ENCODE measurements at regions not wholly inside any gene's neighbourhood (a gene's known extent, or its start where the extent isn't known, plus 50 kb on each side); places are given as distances from the start of the nearest gene placed in this dataset.

DNA sequence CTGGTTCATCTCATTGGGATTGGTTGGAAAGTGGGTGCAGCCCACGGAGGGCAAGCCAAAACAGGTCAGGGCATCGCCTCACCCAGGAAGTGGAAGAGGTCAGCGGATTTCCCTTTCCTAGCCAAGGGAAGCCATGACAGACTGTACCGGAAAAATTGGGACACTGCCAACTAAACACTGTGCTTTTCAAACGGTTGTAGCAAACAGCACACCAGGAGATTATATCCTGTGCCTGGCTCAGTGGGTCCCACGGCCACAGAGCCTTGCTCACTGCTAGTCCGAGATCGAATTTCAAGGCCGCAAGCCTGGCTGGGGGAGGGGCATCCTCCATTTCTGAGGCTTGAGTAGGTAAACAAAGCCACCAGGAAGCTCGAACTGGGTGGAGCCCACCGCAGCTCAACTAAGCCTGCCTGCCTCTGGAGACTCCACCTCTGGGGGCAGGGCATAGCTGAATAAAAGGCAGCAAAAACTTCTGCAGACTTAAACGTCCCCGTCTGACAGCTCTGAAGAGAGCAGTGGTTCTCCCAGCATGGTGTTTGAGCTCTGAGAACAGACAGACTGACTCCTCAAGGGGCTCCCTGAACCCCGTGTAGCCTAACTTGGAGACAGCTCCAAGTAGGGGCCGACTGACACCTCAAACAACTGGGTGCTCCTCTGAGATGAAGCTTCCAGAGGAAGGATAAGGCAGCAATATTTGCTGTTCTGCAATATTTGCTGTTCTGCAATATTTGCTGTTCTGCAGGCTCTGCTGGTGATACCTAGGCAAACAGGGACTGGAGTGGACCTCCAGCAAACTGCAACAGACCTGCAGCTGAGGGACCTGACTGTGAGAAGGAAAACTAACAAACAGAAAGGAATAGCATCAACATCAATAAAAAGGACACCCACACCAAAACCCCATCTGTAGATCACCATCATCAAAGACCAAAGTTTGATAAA is 191.0 kb upstream of the IRAK1BP1 start (continued):
- peak; percentile 66; the same call in 1 of the 2 replicates for TF ChIP-seq FOXA3 (CRISPR knock-in tag; IDR thresholded peaks at IDR 0.05)

DNA sequence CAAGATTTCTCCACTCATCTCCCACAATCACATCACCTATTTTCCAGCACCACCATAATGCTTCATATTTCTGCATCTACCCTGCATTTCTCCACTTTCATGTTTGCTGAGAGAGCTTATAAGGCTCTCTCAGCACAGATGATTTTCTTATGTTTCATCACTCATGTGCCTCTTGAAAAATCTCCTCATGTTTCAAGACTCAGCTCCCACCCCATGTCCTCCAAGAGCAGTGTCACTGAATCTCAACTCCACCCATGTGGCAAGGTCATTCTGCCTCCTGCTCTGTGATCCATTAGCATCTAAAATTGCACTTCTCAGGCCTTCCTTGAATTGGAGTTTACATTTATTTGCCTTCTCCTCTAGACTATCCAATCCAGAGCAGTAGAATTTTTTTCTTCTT is 178.7 kb upstream of the IRAK1BP1 start:
- H3K27ac ChIP-seq (ENCODE audit: extremely low read length, insufficient read depth, low read length): no peak overlapping the region
- ATAC-seq (no peak), FAIRE-seq (no peak), DNase-seq (ENCODE audit: low spot score) (no peak)
- no peaks in the 10 kb centered on the region for H4K20me1 ChIP-seq (ENCODE audit: insufficient read depth, low read length)
- H2AFZ ChIP-seq (ENCODE audit: low read length): no peak overlapping the region
- intact Hi-C loops (cut with micrococcal nuclease; ENCODE audit: unreplicated experiment): no loop called here
- ChIA-PET CTCF (ENCODE audit: low intra/inter-chr PET ratio, low total read pairs) (no interaction called here), POLR2A (no interaction called here)
- no peaks in the 10 kb centered on the region for H3K36me3 ChIP-seq (replicated peaks in 1 of 2; ENCODE audit: control insufficient read depth in 1 of 2, insufficient read depth in 2 of 2, low read length in 2 of 2)
- H3K4me2 ChIP-seq (ENCODE audit: low read depth, low read length): no peak overlapping the region
- H3K9me3 ChIP-seq (ENCODE audit: low read length): no peaks in the 10 kb centered on the region
- H3K9ac ChIP-seq (ENCODE audit: insufficient read depth, low read depth, low read length): no peak overlapping the region
- in situ Hi-C loops (cut with HindIII; ENCODE audit: extremely low pct_ligation_motif_present, low pct_unique_long_range_greater_than_20kb): no loop called here
- H3K4me3 ChIP-seq (replicated peaks in 1 of 3; ENCODE audit: insufficient read depth in 1 of 3, low read depth in 2 of 3, low read length in 3 of 3): no peak overlapping the region
- no peaks in the 10 kb centered on the region for H3K4me1 ChIP-seq (ENCODE audit: insufficient read depth, low read length)
- BruUV-seq (replicated peaks): no TSS peak
- H3K79me2 ChIP-seq (ENCODE audit: insufficient read depth, low read length): no peaks in the 10 kb centered on the region
- TF ChIP-seq FOXA1 (IDR thresholded peaks at IDR 0.05) (no peak), FOXA1 (CRISPR knock-in tag; IDR thresholded peaks at IDR 0.05) (no peak), ZNF329 (CRISPR knock-in tag; IDR thresholded peaks at IDR 0.05; ENCODE audit: low read depth) (no peak), ZNF567 (CRISPR knock-in tag; IDR thresholded peaks at IDR 0.05; ENCODE audit: borderline replicate concordance) (no peak), ARID2 (CRISPR knock-in tag; IDR thresholded peaks at IDR 0.05; ENCODE audit: borderline replicate concordance) (no peak), MXI1 (IDR thresholded peaks at IDR 0.05; ENCODE audit: borderline replicate concordance, low read depth, low read length) (no peak)
- H3K27me3 ChIP-seq (ENCODE audit: control insufficient read depth in 1 of 2, insufficient read depth in 2 of 2, low read length in 2 of 2): no peaks in the 10 kb centered on the region

DNA sequence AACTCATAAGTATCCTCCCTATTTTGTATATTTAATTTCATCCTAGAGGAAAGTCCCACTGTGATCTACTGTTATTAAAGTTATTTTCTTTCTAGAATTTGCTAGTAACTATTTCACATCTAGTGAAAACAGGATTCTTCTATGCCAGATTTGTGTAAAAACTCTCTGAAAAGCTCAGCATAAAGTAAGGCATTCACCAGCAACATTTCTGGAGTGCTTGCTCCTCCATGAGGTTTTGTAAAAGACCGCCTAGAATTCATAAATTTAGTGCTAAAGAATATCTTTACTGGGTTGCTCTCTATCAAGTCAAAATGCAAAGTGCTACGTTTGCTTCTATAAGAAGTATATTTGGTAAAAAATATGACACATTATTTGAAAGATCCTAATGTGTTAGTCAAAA is 173.5 kb upstream of the IRAK1BP1 start:
- Histone ChIP-seq H3K36me3 (replicated peaks in 1 of 2; ENCODE audit: control insufficient read depth in 1 of 2, insufficient read depth in 2 of 2, low read length in 2 of 2) (no peaks in the 10 kb centered on the region), H3K4me1 (ENCODE audit: insufficient read depth, low read length) (no peaks in the 10 kb centered on the region), H2AFZ (ENCODE audit: low read length) (no peak overlapping the region), H3K27me3 (ENCODE audit: control insufficient read depth in 1 of 2, insufficient read depth in 2 of 2, low read length in 2 of 2) (no peaks in the 10 kb centered on the region), H3K4me2 (ENCODE audit: low read depth, low read length) (no peak overlapping the region), H3K9ac (ENCODE audit: insufficient read depth, low read depth, low read length) (no peak overlapping the region), H3K79me2 (ENCODE audit: insufficient read depth, low read length) (no peaks in the 10 kb centered on the region), H3K4me3 (replicated peaks in 1 of 3; ENCODE audit: insufficient read depth in 1 of 3, low read depth in 2 of 3, low read length in 3 of 3) (no peak overlapping the region), H3K27ac (ENCODE audit: extremely low read length, insufficient read depth, low read length) (no peak overlapping the region), H4K20me1 (ENCODE audit: insufficient read depth, low read length) (no peaks in the 10 kb centered on the region), H3K9me3 (ENCODE audit: low read length) (no peaks in the 10 kb centered on the region)
- FAIRE-seq (no peak), ATAC-seq (no peak), DNase-seq (ENCODE audit: low spot score) (no peak)
- no TSS peak for BruUV-seq (replicated peaks)
- WGBS (ENCODE audit: low lambda C conversion rate): 0% methylated on average over 2 of the region's 2 CpGs
- ChIA-PET POLR2A (no interaction called here), CTCF (ENCODE audit: low intra/inter-chr PET ratio, low total read pairs) (no interaction called here)
- in situ Hi-C loops (cut with HindIII; ENCODE audit: extremely low pct_ligation_motif_present, low pct_unique_long_range_greater_than_20kb) (no loop called here), intact Hi-C loops (cut with micrococcal nuclease; ENCODE audit: unreplicated experiment) (no loop called here)
- TF ChIP-seq, protein P1, sequence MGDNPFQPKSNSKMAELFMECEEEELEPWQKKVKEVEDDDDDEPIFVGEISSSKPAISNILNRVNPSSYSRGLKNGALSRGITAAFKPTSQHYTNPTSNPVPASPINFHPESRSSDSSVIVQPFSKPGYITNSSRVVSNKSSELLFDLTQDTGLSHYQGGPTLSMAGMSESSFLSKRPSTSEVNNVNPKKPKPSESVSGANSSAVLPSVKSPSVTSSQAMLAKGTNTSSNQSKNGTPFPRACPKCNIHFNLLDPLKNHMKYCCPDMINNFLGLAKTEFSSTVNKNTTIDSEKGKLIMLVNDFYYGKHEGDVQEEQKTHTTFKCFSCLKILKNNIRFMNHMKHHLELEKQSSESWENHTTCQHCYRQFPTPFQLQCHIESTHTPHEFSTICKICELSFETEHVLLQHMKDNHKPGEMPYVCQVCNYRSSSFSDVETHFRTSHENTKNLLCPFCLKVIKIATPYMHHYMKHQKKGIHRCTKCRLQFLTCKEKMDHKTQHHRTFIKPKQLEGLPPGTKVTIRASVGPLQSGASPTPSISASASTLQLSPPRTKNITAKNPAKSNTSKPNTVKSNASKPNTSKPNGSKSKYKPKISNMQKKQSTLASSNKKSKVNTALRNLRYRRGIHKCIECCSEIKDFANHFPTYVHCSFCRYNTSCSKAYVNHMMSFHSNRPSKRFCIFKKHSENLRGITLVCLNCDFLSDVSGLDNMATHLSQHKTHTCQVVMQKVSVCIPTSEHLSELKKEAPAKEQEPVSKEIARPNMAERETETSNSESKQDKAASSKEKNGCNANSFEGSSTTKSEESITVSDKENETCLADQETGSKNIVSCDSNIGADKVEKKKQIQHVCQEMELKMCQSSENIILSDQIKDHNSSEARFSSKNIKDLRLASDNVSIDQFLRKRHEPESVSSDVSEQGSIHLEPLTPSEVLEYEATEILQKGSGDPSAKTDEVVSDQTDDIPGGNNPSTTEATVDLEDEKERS (CRISPR knock-in tag; IDR thresholded peaks at IDR 0.05): no peak
- TF ChIP-seq HES4 (CRISPR knock-in tag; IDR thresholded peaks at IDR 0.05; ENCODE audit: borderline replicate concordance) (no peak), ZNF776 (CRISPR knock-in tag; IDR thresholded peaks at IDR 0.05) (no peak), MLLT10 (CRISPR knock-in tag; IDR thresholded peaks at IDR 0.05) (no peak)
- TF ChIP-seq, protein P2, sequence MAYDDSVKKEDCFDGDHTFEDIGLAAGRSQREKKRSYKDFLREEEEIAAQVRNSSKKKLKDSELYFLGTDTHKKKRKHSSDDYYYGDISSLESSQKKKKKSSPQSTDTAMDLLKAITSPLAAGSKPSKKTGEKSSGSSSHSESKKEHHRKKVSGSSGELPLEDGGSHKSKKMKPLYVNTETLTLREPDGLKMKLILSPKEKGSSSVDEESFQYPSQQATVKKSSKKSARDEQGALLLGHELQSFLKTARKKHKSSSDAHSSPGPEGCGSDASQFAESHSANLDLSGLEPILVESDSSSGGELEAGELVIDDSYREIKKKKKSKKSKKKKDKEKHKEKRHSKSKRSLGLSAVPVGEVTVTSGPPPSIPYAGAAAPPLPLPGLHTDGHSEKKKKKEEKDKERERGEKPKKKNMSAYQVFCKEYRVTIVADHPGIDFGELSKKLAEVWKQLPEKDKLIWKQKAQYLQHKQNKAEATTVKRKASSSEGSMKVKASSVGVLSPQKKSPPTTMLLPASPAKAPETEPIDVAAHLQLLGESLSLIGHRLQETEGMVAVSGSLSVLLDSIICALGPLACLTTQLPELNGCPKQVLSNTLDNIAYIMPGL (CRISPR knock-in tag; IDR thresholded peaks at IDR 0.05; ENCODE audit: borderline replicate concordance in 1 of 2, low read depth in 1 of 2): no peak
